ENCODE measurements at regions not wholly inside any gene's neighbourhood (a gene's known extent, or its start where the extent isn't known, plus 50 kb on each side); places are given as distances from the start of the nearest gene placed in this dataset.

DNA sequence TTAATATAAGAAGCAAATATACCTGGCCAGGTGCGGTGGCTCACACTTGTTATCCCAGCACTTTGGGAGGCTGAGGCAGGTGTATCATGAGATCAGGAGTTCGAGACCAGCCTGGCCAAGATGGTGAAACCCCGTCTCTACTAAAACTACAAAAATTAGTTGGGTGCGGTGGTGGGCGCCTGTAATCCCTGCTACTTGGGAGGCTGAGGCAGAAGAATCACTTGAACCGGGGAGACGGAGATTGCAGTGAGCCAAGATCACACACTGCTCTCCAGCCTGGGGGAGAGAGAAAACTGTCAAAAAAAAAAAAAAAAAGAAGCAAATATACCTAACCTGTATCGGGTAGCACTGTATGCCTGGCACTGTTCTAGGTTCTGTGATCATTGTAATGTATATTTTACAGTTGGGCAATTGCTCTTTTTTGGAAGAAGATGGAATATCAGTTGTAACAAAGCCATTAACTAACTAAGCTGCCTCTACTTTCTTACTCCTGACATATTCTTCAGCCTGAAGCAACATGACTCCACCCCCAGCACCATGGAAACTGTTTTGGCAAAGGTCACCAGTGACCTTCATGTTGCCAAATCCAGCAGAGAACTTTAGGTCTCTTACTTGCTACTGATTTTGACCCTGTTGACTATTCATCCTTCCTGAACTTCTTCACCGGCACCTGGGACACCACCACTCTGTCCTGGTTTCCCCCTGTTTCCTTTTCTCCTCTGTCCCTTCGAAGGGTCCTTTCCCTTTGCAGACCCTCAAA lies 203.8 kb downstream of the RPLP1 start:
- Mint-ChIP-seq H3K9me3 (no peaks in the 10 kb centered on the region), H3K36me3 (ENCODE audit: low read depth) (no peaks in the 10 kb centered on the region), H3K4me1 (ENCODE audit: low read depth) (peaks cover 5% of the 10 kb centered on the region), H3K4me3 (no peak overlapping the region), H3K27ac (no peak overlapping the region), H3K27me3 (ENCODE audit: low read depth) (peaks cover 11% of the 10 kb centered on the region)
- DNase-seq (ENCODE audit: low spot score) = no peak

DNA sequence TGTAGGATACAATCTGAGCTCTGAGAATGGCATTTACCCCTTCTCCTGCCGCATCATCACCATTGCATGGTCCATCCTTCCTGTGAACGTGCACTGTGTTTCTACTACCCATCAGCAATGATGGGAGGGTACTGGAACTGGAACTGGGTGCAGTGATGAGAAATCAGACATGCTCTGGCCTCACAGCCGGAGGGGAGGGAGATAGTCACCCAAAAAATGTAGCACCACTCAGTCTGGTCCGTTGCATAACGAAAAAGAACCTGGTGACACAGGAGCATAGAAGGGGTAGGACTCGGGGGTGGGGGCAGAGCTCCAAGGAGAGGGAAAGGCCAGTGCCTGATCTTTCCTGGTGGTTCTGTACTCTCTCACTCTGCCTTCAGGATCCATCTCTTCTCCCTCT lies 205.0 kb downstream of the RPLP1 start:
- H3K4me1 Mint-ChIP-seq (ENCODE audit: low read depth) = peaks cover under 1% of the 10 kb centered on the region
- no peak for DNase-seq (ENCODE audit: low spot score)
- no peaks in the 10 kb centered on the region for H3K9me3 Mint-ChIP-seq
- H3K27me3 Mint-ChIP-seq (ENCODE audit: low read depth) = peaks cover 7% of the 10 kb centered on the region
- H3K36me3 Mint-ChIP-seq (ENCODE audit: low read depth) = no peaks in the 10 kb centered on the region
- H3K27ac Mint-ChIP-seq = no peak overlapping the region
- no peak overlapping the region for H3K4me3 Mint-ChIP-seq

DNA sequence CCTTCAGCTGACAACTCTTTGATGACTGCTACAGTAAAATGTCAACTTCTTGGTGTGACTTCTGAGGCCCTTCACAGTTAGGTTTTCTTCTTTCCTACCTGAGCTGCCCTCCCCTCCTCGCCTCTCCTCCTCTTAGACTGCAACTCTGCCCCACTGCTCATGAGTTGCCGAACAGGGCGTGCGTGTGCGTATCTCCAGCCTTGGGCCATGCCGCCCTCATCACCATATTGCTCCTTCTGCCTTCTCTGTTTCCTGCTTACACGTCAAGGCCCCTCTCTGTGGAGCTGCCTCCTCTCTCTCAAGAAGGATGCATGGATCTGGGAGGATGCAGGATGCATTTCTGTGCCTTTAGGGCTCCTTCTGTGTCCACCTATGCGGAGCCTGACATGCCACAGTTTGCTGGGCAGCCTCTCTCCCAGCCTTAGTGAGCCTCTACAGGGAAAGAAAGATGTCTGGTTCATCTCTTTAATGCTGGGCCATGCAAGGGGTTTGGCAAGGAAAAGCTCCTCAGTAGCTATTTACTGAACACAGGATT lies 205.9 kb downstream of the RPLP1 start:
- no peaks in the 10 kb centered on the region for H3K9me3 Mint-ChIP-seq
- no peaks in the 10 kb centered on the region for H3K4me1 Mint-ChIP-seq (ENCODE audit: low read depth)
- H3K27me3 Mint-ChIP-seq (ENCODE audit: low read depth) = peaks cover 7% of the 10 kb centered on the region
- no peak overlapping the region for H3K4me3 Mint-ChIP-seq
- H3K36me3 Mint-ChIP-seq (ENCODE audit: low read depth) = no peaks in the 10 kb centered on the region
- DNase-seq (ENCODE audit: low spot score) = no peak
- H3K27ac Mint-ChIP-seq = no peak overlapping the region

DNA sequence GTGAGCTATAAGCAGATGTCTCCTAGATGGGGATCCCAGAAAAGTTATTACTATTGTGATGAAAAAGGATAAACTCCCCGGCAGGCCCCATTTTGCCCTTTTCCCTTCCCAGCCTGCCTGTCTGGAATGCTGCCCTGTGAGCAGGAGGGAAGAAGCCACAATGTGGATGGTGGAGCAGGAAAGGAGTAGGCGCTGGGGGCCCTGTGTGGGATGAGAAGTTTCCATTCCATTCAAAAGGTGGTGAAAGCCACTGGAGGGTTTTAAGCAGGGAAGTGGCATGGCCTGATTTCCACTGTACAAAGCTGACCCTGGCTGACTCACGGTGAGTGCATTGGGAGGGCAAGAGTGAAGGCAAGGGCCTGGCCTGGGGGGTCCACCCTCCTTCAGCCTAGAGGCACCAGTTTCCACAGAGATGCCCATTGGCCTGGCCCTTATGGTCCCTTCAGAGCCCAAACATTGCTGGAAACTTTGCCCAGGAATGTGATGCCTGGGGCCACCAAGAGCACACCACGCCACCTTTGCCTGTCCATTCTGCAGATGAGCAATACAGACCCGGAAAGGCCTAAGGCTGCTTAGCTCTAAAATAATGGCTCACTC lies 206.9 kb downstream of the RPLP1 start:
- Mint-ChIP-seq H3K27ac (no peak overlapping the region), H3K27me3 (ENCODE audit: low read depth) (peaks cover 4% of the 10 kb centered on the region), H3K36me3 (ENCODE audit: low read depth) (no peaks in the 10 kb centered on the region), H3K4me1 (ENCODE audit: low read depth) (no peaks in the 10 kb centered on the region), H3K4me3 (no peak overlapping the region), H3K9me3 (no peaks in the 10 kb centered on the region)
- DNase-seq (ENCODE audit: low spot score) = no peak

DNA sequence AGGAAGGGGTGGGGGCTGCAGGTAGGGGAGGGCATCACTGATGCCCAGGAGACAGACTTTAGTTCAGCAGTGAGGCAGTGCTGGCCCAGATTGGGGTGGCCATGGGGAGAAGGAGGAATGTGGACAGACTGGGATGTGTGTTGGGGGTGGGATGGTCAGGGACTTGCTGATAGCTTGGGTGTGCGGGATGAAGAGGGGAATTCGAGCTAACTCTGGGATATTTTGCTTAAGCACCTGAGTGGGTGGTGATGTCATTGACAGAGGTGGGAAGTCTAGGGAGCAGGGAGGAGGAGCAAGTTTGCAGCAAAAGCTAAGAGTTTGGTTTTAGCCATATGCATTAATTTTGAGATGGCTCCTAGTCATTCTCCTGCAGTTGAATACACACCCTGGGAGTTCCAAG lies 207.5 kb downstream of the RPLP1 start:
- peaks cover 4% of the 10 kb centered on the region for H3K27me3 Mint-ChIP-seq (ENCODE audit: low read depth)
- no peak overlapping the region for H3K4me3 Mint-ChIP-seq
- H3K9me3 Mint-ChIP-seq = no peaks in the 10 kb centered on the region
- no peak overlapping the region for H3K27ac Mint-ChIP-seq
- DNase-seq (ENCODE audit: low spot score) = no peak
- H3K4me1 Mint-ChIP-seq (ENCODE audit: low read depth) = no peaks in the 10 kb centered on the region
- no peaks in the 10 kb centered on the region for H3K36me3 Mint-ChIP-seq (ENCODE audit: low read depth)

GRCh38 chr15:69660658-69661405 lies 208.2 kb downstream of the RPLP1 start:
- H3K36me3 Mint-ChIP-seq (ENCODE audit: low read depth) = no peaks in the 10 kb centered on the region
- peaks cover 2% of the 10 kb centered on the region for H3K4me1 Mint-ChIP-seq (ENCODE audit: low read depth)
- no peak overlapping the region for H3K27ac Mint-ChIP-seq
- DNase-seq (ENCODE audit: low spot score) = no peak
- H3K9me3 Mint-ChIP-seq = no peaks in the 10 kb centered on the region
- H3K27me3 Mint-ChIP-seq (ENCODE audit: low read depth) = peaks cover 4% of the 10 kb centered on the region
- no peak overlapping the region for H3K4me3 Mint-ChIP-seq

DNA sequence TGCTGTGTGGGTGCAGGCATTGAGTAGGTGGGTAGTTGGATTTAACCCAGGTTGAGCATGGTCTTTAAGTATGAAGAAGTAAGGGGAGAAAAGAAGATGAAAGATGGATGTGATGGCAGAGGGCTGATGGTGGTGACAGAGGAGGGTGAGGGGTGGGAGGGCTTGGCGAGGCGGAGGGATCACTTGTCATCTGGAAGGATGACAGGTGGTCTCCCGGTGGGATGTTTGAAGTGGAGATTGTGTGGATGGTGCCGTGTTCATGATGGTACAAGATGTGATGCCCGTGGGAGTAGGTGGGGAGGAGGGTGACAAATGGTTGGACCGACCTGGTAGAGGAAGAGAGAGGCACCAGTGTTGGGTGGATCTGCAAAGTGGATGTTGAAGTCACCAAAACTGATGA lies 208.8 kb downstream of the RPLP1 start:
- H3K9me3 Mint-ChIP-seq = no peaks in the 10 kb centered on the region
- H3K27me3 Mint-ChIP-seq (ENCODE audit: low read depth) = peaks cover 4% of the 10 kb centered on the region
- H3K4me1 Mint-ChIP-seq (ENCODE audit: low read depth) = peaks cover 7% of the 10 kb centered on the region
- no peak overlapping the region for H3K27ac Mint-ChIP-seq
- no peak overlapping the region for H3K4me3 Mint-ChIP-seq
- no peaks in the 10 kb centered on the region for H3K36me3 Mint-ChIP-seq (ENCODE audit: low read depth)
- no peak for DNase-seq (ENCODE audit: low spot score)

GRCh38 chr15:69661871-69662644 lies 209.4 kb downstream of the RPLP1 start:
- no peak overlapping the region for H3K4me3 Mint-ChIP-seq
- H3K27me3 Mint-ChIP-seq (ENCODE audit: low read depth) = peaks cover 4% of the 10 kb centered on the region
- H3K9me3 Mint-ChIP-seq = no peaks in the 10 kb centered on the region
- H3K27ac Mint-ChIP-seq = no peak overlapping the region
- H3K4me1 Mint-ChIP-seq (ENCODE audit: low read depth) = peaks cover 9% of the 10 kb centered on the region
- DNase-seq (ENCODE audit: low spot score) = no peak
- H3K36me3 Mint-ChIP-seq (ENCODE audit: low read depth) = no peaks in the 10 kb centered on the region

DNA sequence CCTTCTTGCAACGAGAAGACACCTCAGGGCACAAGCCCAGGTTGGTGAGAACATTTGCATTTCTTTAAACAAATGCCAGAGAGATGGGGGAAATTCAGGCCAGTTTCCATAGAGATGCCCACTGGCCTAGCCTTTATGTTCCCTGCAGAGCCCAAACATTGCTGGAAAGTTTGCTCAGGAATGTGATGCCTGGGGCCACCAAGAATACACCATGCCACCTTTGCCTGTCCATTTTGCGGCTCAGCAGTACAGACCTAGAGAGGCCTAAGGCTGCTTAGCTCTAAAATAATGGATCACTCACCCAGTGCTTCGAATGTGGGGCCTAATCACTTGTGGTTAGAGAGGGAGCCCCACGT lies 210.0 kb downstream of the RPLP1 start:
- Mint-ChIP-seq H3K4me1 (ENCODE audit: low read depth) (peaks cover 9% of the 10 kb centered on the region), H3K4me3 (no peak overlapping the region)

GRCh38 chr15:69663441-69663840 lies 210.8 kb downstream of the RPLP1 start:
- H3K36me3 Mint-ChIP-seq (ENCODE audit: low read depth) = no peaks in the 10 kb centered on the region
- no peak overlapping the region for H3K27ac Mint-ChIP-seq
- H3K4me3 Mint-ChIP-seq = no peak overlapping the region

More for the DNA sequence above, 210.0 kb downstream of the RPLP1 start:
- Mint-ChIP-seq H3K36me3 (ENCODE audit: low read depth) (no peaks in the 10 kb centered on the region), H3K9me3 (no peaks in the 10 kb centered on the region), H3K27me3 (ENCODE audit: low read depth) (peaks cover 4% of the 10 kb centered on the region), H3K27ac (no peak overlapping the region)
- no peak for DNase-seq (ENCODE audit: low spot score)

DNA sequence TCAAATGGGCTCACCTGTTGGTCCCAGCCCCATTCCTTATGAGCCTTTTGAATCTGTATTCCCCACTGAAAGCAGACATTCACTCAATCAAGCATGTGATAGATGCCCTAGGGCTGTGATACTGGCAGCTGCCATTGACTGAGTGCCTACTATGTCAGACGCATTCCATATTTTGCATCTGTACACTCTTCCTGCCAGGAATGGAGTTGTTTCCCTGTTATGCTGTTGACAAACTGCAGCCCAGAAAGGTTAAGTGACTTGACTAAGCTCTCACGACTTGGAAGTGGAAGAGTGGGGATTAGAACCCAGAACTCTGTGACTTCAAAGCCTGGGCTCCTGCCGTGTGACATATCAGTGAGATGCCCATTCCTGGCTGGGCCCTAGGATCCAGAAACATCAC lies 211.4 kb downstream of the RPLP1 start:
- Mint-ChIP-seq H3K4me1 (ENCODE audit: low read depth) (peaks cover 23% of the 10 kb centered on the region), H3K27ac (no peak overlapping the region), H3K27me3 (ENCODE audit: low read depth) (no peaks in the 10 kb centered on the region), H3K36me3 (ENCODE audit: low read depth) (no peaks in the 10 kb centered on the region), H3K9me3 (no peaks in the 10 kb centered on the region), H3K4me3 (no peak overlapping the region)
- no peak for DNase-seq (ENCODE audit: low spot score)

More at GRCh38 chr15:69663441-69663840, 210.8 kb downstream of the RPLP1 start:
- Mint-ChIP-seq H3K27me3 (ENCODE audit: low read depth) (peaks cover 2% of the 10 kb centered on the region), H3K4me1 (ENCODE audit: low read depth) (peaks cover 17% of the 10 kb centered on the region), H3K9me3 (no peaks in the 10 kb centered on the region)
- DNase-seq (ENCODE audit: low spot score) = no peak

DNA sequence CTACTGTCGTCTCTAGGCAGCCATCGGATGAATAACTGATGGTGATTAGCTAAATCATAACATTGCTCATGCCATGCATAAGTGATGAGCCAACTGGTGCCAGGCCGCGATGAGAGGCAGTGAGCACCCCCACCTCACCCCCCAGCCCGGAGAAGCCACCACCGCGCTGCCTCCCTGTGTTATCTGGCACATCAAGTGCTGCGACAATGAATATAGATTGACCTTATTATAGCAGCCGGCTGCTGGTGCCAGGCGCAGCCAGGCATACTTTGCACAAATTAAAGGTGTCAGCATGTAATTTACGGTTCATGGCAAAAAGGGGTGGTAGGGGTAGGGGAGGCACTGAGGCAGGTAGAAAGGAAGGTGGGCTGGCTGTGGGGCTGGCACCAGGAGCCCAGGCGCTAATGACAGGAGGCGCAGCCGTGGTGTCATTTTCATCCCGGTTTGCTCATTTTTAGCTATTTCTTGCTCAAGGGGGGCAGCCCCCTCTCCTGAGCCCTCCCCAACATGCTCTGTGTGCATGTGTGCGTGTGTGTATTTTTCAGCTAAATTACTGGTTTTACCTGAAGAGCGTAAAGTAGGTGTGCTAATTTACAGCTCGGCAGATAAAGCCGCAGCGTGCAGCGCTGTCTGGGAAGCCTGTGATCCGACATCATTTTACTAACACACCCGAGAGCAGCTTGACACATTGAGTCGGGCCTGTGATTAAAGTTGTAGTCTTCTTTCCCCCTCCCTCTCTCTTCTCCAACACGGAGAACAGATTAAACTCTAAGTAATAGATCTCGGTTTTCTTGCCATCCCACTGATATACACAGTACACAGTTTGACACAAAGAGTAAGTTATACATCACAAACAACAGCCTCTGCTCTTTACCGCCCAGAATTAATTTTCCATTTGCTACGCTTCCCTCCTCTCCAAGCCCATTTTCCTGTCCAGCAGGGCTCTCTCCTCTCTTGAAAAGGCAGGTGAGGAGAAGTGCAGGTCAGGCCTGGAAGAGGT lies 212.3 kb downstream of the RPLP1 start:
- DNase-seq (ENCODE audit: low spot score) = no peak
- Mint-ChIP-seq H3K27ac (no peak overlapping the region), H3K4me1 (ENCODE audit: low read depth) (peaks cover 31% of the 10 kb centered on the region), H3K4me3 (no peak overlapping the region), H3K9me3 (no peaks in the 10 kb centered on the region), H3K36me3 (ENCODE audit: low read depth) (no peaks in the 10 kb centered on the region), H3K27me3 (ENCODE audit: low read depth) (no peaks in the 10 kb centered on the region)

DNA sequence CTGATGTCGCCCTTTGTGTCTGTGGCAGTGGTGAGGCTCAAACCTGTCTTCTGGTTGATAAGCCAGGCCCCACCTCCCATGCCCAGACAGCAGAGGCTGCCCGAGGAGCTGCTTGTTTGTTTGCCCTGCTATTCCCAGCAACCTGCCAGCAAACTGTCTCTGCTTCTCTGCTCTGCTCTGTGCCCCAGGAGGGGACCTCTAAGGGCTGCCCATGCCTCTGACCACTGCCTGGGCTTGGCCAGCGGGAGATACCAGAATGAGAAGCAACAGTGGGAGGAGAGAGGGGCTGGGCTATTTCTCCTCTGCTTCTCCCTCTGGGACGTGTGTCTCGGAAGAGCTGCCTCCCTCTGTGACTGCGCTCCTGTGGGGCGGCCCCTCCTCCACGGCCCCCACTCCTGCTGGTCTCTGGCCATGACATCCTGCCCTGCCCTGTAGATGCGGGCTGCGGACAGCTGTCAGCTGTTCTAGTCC lies 213.1 kb downstream of the RPLP1 start:
- H3K9me3 Mint-ChIP-seq = no peaks in the 10 kb centered on the region
- no peak for DNase-seq (ENCODE audit: low spot score)
- H3K36me3 Mint-ChIP-seq (ENCODE audit: low read depth) = no peaks in the 10 kb centered on the region
- peaks cover 36% of the 10 kb centered on the region for H3K4me1 Mint-ChIP-seq (ENCODE audit: low read depth)
- H3K27me3 Mint-ChIP-seq (ENCODE audit: low read depth) = no peaks in the 10 kb centered on the region
- no peak overlapping the region for H3K4me3 Mint-ChIP-seq
- no peak overlapping the region for H3K27ac Mint-ChIP-seq
